Stimulated activated naive CD8-positive, alpha-beta T cell treated with anti-CD3 and anti-CD28 coated beads, Interleukin-15, amount 100 ng/mL, for 72 hours (primary cell): ENCODE measurements at regions not wholly inside any gene's neighbourhood (a gene's known extent, or its start where the extent isn't known, plus 50 kb on each side); places are given as distances from the start of the nearest gene placed in this dataset.
"Not testable (repeated sequence)": the region's sequence is repeated elsewhere in the genome, so short reads cannot be mapped to it uniquely, and the experiment has no call there.

Source experiments
- ATAC-seq: fragments of 150-1000 bp; cut with Tn5 transposase; 2 replicates; pipeline ENCODE4 v1.10.0; 2021; ENCODE audit warnings: mild to moderate bottlenecking, moderate library complexity
- DNase-seq, 2 donors: peaks; one replicate each; pipeline ENCODE4 v3.0.0; 2021 to 2022
- H3K27ac Mint-ChIP-seq, 2 donors: one replicate each; pipeline ENCODE4 v1.8.0; 2022; ENCODE audit warnings: mild to moderate bottlenecking in 2 of 2, mixed read lengths in 2 of 2, moderate library complexity in 2 of 2
- H3K27me3 Mint-ChIP-seq: one replicate; pipeline ENCODE4 v1.8.0; 2022; ENCODE audit warnings: mixed read lengths
- H3K4me1 Mint-ChIP-seq: one replicate; pipeline ENCODE4 v1.8.0; 2022; ENCODE audit warnings: mild to moderate bottlenecking, mixed read lengths
- H3K4me3 Mint-ChIP-seq, 2 donors: one replicate each; pipeline ENCODE4 v1.8.0; 2022; ENCODE audit warnings: mild to moderate bottlenecking in 2 of 2, mixed read lengths in 2 of 2, moderate library complexity in 1 of 2
- H3K9me3 Mint-ChIP-seq, 2 donors: one replicate each; pipeline ENCODE4 v1.8.0; 2022; ENCODE audit warnings: mixed read lengths in 2 of 2

DNA sequence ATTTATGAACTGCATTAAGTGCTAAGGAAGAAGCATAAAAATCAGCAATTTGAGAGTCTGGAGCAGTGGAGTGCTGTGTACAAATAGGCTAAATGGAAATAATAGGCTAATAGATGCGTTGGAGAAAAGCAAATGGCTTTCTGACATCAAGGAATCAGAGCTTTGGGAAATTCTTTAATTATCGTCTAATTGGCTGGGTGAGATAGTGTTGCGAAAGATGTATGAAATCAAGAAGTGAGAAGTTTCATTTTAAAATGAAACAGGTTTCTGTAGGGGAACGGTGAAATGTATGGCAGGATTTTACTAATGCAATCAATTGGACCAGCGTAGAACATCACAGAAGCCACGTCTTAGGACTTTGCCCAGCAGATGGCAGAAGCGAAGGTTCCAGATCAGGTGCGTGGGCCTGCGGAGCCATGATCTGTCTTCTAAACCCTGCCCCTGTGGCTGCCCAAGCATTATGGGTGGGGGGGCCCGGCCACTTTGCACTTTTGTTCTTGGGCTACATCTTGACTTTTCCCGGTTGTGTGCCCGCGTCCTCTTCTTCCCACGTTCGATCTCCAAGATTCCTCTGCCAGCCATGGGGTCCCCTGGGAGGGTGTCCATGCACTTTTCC lies 118.5 kb upstream of the SHISA3 start:
- Mint-ChIP-seq H3K4me1 (peaks cover 10% of the 10 kb centered on the region), H3K27me3 (peaks cover 33% of the 10 kb centered on the region)

DNA sequence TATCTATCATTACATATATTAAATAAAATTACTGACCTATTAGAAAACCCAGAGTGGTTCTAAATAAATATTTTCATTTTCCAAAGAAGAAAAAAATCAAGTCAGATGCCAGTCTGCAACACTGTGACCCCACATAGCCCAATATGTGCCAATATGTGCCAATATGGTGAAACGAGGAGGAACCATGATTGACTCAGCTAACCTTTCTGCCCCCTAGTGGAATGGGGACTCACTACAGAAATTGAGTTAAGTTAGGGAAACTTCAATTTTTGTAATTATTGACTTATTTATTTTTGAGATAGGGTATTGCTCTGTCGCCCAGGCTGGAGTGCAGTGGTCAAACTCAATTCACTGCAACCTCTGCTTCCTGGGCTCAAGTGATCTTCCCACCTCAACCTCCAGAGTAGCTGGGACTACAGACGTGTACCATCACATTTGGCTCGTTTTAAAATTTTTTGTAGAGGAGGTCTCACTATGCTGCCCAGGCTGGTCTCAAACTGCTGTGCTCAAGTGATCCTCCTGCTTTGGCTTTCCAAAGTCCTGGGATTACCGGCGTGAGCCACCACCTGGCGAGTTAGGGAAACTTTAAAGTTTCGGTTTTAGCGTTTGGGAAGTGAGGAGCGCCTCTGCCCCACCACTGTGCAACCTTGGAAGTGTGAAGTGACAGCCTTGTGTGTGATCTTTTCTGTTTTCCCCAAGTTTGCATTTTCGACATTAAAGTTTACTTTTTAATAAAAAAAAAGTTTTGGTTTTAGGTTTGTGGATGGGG lies 116.8 kb upstream of the SHISA3 start:
- Mint-ChIP-seq H3K4me3 (no peak overlapping the region), H3K4me1 (peaks cover 10% of the 10 kb centered on the region), H3K27ac (no peak overlapping the region), H3K27me3 (peaks cover 27% of the 10 kb centered on the region), H3K9me3 (no peaks in the 10 kb centered on the region)
- peak in 1 of 2 donors; percentile 13 for DNase-seq
- no peak for ATAC-seq

More for the DNA sequence above, 118.5 kb upstream of the SHISA3 start:
- ATAC-seq (no peak), DNase-seq (no peak)
- H3K4me3 Mint-ChIP-seq = no peak overlapping the region
- H3K27ac Mint-ChIP-seq = no peak overlapping the region
- no peaks in the 10 kb centered on the region for H3K9me3 Mint-ChIP-seq

DNA sequence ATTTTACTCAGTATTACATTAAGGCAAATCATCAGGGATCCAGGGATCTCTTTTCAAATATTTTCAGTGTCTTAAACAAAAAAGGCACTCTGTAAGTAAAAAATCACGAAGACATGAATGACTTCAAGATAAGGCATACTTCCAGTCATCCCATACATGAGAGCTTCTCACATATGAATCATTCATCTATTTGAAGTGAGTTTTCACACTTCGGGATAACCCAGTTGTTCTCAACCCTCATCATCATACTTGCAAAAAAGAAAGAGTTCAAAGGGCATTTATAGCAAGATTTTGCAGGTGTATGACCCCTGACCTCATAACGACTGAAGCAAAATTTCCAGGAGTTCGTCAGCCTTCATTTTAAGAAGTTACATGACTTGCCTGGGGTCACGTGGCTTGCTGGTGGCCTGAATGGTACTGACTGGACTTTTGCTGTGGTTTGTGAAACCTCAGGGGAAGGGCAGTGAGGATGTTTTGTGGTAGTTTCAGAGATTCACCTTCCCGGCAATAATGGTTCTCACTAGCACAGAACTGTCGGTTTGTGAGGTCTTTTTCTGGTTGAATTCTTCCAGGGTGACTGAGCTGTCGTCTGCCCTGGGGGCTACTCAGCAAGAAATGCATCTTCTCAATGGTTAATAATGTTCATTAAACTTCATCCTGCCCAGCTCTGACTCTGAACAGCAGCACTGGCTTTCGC lies 115.8 kb upstream of the SHISA3 start:
- ATAC-seq (peak; percentile 52), DNase-seq (no peak)
- Mint-ChIP-seq H3K27ac (no peak overlapping the region), H3K27me3 (peaks cover 27% of the 10 kb centered on the region), H3K4me3 (no peak overlapping the region), H3K9me3 (no peaks in the 10 kb centered on the region), H3K4me1 (peaks cover 10% of the 10 kb centered on the region)

DNA sequence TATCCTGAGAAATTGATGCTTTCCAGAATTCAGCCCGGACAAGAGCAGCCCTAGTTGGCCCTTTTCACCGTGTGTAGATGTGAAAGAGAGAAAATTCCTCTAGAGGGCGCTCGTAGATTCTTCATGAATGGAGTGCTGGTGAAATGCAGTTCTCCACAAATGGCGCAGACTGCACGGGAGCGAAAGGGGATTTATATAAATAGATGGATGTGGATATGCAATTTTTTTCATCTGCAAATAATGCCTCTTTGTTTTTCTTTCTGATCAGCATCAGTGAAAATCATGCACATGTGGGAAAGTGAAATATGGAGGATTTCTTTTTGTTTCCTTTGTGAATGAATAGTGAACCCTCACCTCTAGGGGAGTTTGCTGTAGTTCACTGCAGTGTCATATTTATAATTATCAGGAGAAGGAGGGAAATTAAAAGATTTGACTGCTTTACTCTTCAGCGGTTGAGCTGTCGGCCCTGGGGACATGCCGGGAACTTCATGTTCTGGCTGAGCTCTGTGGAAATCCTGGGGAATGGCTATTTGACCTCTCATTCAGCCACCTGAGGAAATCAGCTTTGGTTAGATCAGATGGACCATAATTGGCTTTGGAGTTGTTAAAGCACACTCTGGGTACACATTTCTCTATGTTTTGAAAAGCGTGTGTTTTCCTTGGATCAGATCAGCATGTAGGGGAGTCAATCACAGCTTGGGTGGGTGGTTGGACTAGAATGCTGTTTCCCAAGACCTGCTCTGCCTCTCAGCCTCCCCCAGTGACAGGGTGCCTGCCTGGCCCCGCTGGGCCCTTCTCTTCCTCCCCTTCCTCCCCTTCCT lies 115.0 kb upstream of the SHISA3 start:
- Mint-ChIP-seq H3K27me3 (peaks cover 27% of the 10 kb centered on the region), H3K9me3 (no peaks in the 10 kb centered on the region), H3K4me1 (peaks cover 10% of the 10 kb centered on the region), H3K27ac (no peak overlapping the region), H3K4me3 (no peak overlapping the region)
- ATAC-seq = peak; percentile 84
- DNase-seq = peak; percentile 33 to 34

DNA sequence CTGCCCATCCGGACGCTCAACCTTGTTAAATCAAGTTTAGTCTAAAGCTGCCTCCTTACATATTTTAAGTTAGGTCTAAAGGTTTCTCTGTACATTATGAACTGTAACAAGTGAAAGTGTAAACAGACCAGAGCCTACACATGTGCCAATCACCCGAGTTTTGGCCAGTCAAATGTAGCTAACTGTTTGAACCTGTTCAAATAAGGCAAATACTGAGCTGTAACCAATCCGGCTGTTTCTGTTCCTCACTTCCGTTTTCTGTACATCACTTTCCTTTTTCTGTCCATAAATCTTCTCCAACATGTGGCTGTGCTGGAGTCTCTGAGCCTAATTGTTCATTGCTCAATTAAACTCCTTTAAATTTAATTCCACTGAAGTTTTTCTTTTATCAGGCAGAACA lies 113.3 kb upstream of the SHISA3 start:
- Mint-ChIP-seq H3K4me3 (no peak overlapping the region), H3K27me3 (peaks cover 27% of the 10 kb centered on the region), H3K9me3 (no peaks in the 10 kb centered on the region), H3K4me1 (peaks cover 10% of the 10 kb centered on the region), H3K27ac (no peak overlapping the region)
- DNase-seq (no peak), ATAC-seq (no peak)

DNA sequence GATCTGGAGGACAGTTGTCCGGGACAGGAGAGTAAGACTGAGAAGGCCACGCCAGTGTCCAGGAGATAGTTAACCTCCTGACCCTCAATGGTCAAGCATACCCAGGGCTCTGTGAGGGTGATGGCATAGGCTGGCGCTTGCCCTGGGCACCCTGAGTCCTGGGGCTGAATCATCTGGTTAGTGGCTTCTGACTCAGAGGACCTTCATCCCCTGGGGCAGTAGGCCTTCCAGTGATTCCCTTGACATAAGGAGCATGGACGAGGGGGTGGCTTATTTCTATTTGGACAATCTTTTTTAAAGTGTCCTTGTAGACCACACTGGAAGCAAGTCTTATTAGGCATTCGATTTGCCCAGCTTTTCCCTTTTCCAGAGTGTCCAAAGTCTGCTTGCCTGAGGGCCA lies 108.4 kb upstream of the SHISA3 start:
- H3K4me1 Mint-ChIP-seq, H3K4me3 Mint-ChIP-seq, ATAC-seq, H3K9me3 Mint-ChIP-seq, DNase-seq, H3K27ac Mint-ChIP-seq, H3K27me3 Mint-ChIP-seq: not testable (repeated sequence)

DNA sequence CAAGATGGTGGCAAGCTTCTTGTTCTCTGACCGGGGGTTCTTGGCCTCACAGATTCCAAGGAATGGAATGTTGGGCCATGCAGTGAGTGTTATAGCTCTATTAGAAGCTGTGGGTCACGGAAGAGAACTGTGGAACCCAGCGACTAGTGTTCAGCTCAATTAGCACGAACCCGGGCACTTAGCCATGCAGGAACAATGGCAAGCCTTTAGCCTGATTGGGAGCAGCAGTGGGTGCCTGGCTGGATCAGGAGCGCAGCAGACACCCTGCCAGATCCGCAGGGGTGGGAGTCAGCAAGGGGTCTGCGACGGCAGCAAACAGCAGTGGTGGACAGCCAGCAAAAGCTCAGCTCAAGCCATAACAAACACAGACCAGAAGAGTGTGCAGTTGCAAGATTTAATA lies 105.1 kb upstream of the SHISA3 start:
- H3K27ac Mint-ChIP-seq, H3K4me3 Mint-ChIP-seq, H3K9me3 Mint-ChIP-seq, H3K4me1 Mint-ChIP-seq, DNase-seq, ATAC-seq: not testable (repeated sequence)
- peaks cover 10% of the 10 kb centered on the region for H3K27me3 Mint-ChIP-seq

DNA sequence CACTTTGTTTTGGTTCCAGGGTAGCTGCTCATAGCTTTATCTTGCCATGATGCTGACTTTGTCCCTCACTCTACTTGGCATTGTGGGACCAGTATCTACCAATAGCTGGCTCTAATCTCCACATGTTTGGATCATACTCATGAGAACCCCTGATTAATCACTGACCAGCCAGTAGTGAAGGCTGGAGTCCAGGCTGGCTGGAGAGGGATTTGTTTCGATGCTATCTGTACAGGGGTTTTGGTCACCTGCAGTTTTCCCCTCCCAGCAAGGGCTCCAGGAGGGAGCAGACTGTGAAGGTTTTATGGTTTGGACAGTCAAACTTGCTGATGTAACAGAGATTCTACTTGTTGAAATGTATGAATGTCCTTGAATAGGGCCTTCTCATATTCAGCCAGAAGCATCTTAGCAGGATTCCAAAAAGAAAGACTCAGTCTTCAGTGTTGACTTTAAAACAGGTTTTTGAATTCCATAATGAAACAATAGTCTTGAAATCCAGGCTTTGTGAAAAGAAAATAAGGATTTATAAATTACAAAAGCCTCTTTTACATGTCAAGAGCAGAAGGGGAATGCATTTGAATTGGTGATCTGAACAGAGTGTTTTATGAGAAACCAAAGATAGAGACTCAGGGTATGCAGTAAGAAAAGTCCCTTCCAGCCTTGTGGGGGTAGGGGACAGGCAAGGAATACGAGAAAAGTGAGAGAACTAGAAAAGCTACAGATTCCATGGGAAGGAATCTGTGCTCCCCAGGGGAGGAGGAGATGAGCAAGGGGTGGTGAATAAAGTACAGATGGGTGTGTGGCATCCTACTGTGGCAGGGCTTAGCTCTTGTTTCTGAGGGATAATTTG lies 103.1 kb upstream of the SHISA3 start:
- no peak overlapping the region for H3K27ac Mint-ChIP-seq
- peaks cover 10% of the 10 kb centered on the region for H3K27me3 Mint-ChIP-seq
- DNase-seq = no peak
- no peak for ATAC-seq
- no peak overlapping the region for H3K4me3 Mint-ChIP-seq
- H3K9me3 Mint-ChIP-seq = no peaks in the 10 kb centered on the region
- no peaks in the 10 kb centered on the region for H3K4me1 Mint-ChIP-seq

DNA sequence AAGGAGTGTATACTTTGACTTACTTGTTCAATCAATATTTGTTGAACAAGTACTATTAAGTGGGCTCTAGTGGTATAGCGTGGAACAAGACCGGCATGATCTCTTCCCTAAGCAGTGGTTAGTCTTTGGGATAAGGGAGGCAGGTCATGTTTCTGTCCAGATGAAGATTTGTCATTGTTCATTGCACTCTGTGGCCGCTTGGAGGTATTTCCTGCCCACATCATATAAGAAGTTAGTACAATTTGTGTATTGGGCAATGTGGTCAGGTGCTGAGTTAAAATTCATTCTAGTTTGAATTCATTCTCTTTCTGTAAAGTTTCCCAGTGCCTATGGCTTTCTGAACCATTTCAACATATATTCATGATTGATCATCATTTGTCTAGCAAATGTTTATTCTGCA lies 101.1 kb upstream of the SHISA3 start:
- no peak overlapping the region for H3K27ac Mint-ChIP-seq
- no peak overlapping the region for H3K4me3 Mint-ChIP-seq
- H3K9me3 Mint-ChIP-seq = no peaks in the 10 kb centered on the region
- H3K27me3 Mint-ChIP-seq = peaks cover 20% of the 10 kb centered on the region
- no peak for ATAC-seq
- no peak for DNase-seq
- no peaks in the 10 kb centered on the region for H3K4me1 Mint-ChIP-seq

DNA sequence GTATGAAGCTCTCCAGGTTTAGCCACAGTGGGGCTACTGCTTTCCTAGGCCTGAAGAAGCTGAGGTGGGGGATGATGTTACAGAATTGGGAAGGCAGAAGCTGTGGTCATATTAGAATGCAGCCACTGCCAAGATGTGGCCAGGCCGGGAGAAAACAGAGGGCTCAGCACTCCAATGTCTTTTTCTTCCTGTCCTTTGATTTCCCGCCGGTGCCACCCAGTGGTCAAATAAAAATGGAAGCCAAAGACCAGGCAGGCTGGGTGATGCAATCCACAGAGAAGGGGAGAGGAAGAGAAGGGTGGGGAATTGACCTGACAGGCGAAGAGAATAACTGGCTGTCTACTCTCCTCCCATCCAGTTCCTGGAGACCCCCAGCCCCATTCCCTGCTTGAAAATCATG lies 94.9 kb upstream of the SHISA3 start:
- peak overlapping the region in 1 of 2 donors; percentile 57 for H3K27ac Mint-ChIP-seq
- H3K9me3 Mint-ChIP-seq = no peaks in the 10 kb centered on the region
- no peak overlapping the region for H3K4me3 Mint-ChIP-seq
- H3K4me1 Mint-ChIP-seq = no peaks in the 10 kb centered on the region
- ATAC-seq (no peak), DNase-seq (no peak)
- peaks cover 33% of the 10 kb centered on the region for H3K27me3 Mint-ChIP-seq

DNA sequence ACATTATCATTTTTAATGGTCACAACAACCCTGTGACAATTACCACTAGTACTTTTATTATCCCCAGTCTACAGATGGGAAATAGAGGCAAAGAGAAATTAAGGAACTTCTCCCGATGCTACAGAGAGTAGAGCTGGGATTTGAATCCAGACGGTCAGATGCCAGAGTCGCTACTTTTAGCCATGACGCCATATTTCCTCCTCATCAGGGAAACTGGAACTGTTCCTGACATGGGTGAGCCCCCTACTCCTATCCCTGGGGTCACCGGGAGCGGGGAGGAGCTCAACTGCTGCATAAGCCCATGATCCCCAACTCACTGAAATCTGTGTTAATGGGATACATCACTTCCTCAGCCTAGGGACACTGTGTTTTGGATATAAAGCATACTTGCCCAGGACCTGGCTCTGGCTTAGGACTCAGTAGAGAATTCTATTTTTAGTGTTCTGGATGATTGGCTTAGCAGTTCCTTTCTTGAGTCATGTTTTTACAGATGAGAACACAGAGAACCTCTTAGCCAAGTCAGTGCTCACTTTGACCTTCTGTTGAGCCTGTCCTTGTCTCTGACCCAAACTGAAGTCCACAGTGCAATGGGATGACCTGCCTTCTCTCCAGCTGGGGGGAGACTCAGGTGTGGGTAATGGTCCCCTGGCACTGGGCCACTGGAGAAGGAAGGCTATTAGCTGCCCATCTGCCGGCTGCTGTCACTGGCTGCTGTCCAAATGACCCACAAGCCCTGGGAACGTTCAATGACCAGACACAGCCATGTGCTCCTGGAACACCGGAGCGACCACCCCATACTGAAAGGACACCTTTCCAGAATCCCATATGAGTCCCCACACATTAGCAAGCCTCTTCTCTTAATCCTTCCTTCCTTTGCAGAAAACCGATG lies 90.8 kb upstream of the SHISA3 start:
- Mint-ChIP-seq H3K27ac (no peak overlapping the region), H3K9me3 (no peaks in the 10 kb centered on the region), H3K27me3 (peaks cover 20% of the 10 kb centered on the region), H3K4me1 (no peaks in the 10 kb centered on the region), H3K4me3 (no peak overlapping the region)
- DNase-seq (no peak), ATAC-seq (no peak)

DNA sequence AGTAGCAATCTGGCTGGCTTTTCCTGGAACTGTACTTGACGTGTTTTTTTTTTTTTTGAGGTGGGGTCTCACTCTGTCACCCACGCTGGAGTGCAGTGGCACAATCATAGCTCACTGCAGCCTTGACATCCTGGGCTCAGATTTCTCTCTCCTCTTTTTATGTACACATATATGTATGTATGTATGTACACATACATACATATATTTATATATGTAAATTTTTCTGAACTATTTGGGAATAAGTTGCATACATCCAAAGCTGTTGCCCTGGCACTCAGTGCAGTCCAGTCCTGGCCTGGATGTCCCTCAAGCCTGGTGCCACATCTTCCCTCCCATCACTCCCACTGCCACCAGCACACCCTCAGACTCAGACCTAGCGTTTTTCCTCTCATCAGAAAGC lies 89.0 kb upstream of the SHISA3 start:
- no peak overlapping the region for H3K4me3 Mint-ChIP-seq
- no peak overlapping the region for H3K27ac Mint-ChIP-seq
- DNase-seq (no peak), ATAC-seq (no peak)
- H3K27me3 Mint-ChIP-seq = peaks cover 25% of the 10 kb centered on the region
- H3K9me3 Mint-ChIP-seq = no peaks in the 10 kb centered on the region
- no peaks in the 10 kb centered on the region for H3K4me1 Mint-ChIP-seq

DNA sequence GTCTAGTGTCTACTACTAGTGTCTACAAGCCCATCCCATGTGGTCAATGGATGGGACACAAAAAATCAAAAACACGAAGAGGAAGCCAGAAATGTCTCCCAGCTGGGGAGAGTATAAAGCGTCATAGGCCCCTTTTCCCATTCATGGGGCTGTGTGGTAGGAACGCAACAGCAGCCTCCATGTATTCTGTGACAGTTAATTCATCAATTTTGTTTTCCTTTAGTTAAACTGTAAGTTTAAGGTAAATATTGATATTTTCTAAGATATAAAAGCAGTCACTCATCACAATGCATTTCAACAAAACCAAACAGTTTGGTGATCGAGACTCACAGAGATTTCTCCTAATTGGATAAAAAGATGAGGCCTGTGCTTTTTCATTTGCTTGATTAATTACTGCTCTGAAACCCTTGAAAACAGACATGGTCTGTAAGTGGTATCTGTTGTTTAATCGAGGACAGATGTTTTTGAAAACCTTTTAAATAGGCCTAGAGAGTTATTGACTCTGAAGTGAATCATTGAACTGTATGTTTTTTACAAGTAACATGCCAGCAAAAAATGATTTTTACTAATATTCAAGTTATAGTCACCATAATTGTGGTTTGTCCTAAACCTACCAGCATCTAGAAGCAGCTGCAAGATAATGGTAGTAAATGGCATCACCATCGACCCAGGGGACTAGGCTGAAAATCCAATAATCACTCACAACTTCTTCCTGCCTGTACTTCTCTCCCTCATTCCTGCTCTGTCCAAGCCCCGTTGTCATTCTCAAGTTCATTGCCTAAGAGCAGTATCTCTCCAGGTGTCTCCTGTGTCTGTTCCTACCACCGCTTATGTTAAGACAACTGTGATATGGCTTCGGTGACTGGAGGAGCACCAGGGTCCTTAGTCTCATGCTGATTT lies 87.7 kb upstream of the SHISA3 start:
- Mint-ChIP-seq H3K4me1 (no peaks in the 10 kb centered on the region), H3K27me3 (peaks cover 38% of the 10 kb centered on the region), H3K9me3 (no peaks in the 10 kb centered on the region), H3K27ac (no peak overlapping the region), H3K4me3 (no peak overlapping the region)
- no peak for DNase-seq
- ATAC-seq = no peak
